ENCODE measurements at regions not wholly inside any gene's neighbourhood (a gene's known extent, or its start where the extent isn't known, plus 50 kb on each side); places are given as distances from the start of the nearest gene placed in this dataset.

- Histone ChIP-seq H3K4me2 (ENCODE audit: low read length) (peak overlapping the region; percentile 52), H3K9ac (ENCODE audit: low read length) (no peak overlapping the region), H3K27me3 (ENCODE audit: insufficient read depth, low read length) (no peaks in the 10 kb centered on the region), H4K20me1 (ENCODE audit: insufficient read depth, low read length) (no peaks in the 10 kb centered on the region), H3K27ac (ENCODE audit: low read depth, low read length) (peak overlapping the region; percentile 38), H3K4me1 (ENCODE audit: insufficient read depth, low read length) (peaks cover 11% of the 10 kb centered on the region), H3K36me3 (ENCODE audit: insufficient read depth, low read length) (no peaks in the 10 kb centered on the region), H3K79me2 (ENCODE audit: insufficient read depth, low read length) (no peaks in the 10 kb centered on the region), H2AFZ (ENCODE audit: low read depth, low read length) (peak overlapping the region; percentile 0), H3K9me3 (ENCODE audit: insufficient read depth, low read depth, low read length) (no peaks in the 10 kb centered on the region), H3K4me3 (ENCODE audit: insufficient read depth, low read depth, low read length) (no peak overlapping the region)
- no peaks in the 10 kb centered on the region for H3K27me3 Mint-ChIP-seq (ENCODE audit: low read depth, unreplicated experiment)
- no peaks in the 10 kb centered on the region for H3K36me3 Mint-ChIP-seq (ENCODE audit: low read depth, unreplicated experiment)
- TF ChIP-seq EZH2 (IDR thresholded peaks at IDR 0.05; ENCODE audit: insufficient read depth, low read length) (no peak), CTCF (IDR thresholded peaks at IDR 0.05; ENCODE audit: insufficient read depth, low read depth, low read length) (no peak)
- peaks cover 17% of the 10 kb centered on the region for H3K4me1 Mint-ChIP-seq (ENCODE audit: low read depth, unreplicated experiment)
- no peak overlapping the region for H3K4me3 Mint-ChIP-seq (ENCODE audit: unreplicated experiment)
- FAIRE-seq (peak; percentile 97), DNase-seq (ENCODE audit: low read depth) (peak; percentile 80)
- peak overlapping the region; percentile 92 for H3K27ac Mint-ChIP-seq (ENCODE audit: unreplicated experiment)
- H3K9me3 Mint-ChIP-seq (ENCODE audit: unreplicated experiment) = peaks cover 1% of the 10 kb centered on the region
Measured at GRCh38 chr9:78932849-78933627, 636.1 kb downstream of the PSAT1 start.

- Histone ChIP-seq H3K9ac (ENCODE audit: low read length) (no peak overlapping the region), H2AFZ (ENCODE audit: low read depth, low read length) (no peak overlapping the region), H4K20me1 (ENCODE audit: insufficient read depth, low read length) (no peaks in the 10 kb centered on the region), H3K27me3 (ENCODE audit: insufficient read depth, low read length) (no peaks in the 10 kb centered on the region), H3K4me3 (ENCODE audit: insufficient read depth, low read depth, low read length) (no peak overlapping the region), H3K9me3 (ENCODE audit: insufficient read depth, low read depth, low read length) (no peaks in the 10 kb centered on the region), H3K79me2 (ENCODE audit: insufficient read depth, low read length) (no peaks in the 10 kb centered on the region), H3K27ac (ENCODE audit: low read depth, low read length) (no peak overlapping the region), H3K4me1 (ENCODE audit: insufficient read depth, low read length) (peaks cover 11% of the 10 kb centered on the region), H3K36me3 (ENCODE audit: insufficient read depth, low read length) (no peaks in the 10 kb centered on the region), H3K4me2 (ENCODE audit: low read length) (no peak overlapping the region)
- H3K4me1 Mint-ChIP-seq (ENCODE audit: low read depth, unreplicated experiment) = peaks cover 17% of the 10 kb centered on the region
- no peak for FAIRE-seq
- H3K36me3 Mint-ChIP-seq (ENCODE audit: low read depth, unreplicated experiment) = no peaks in the 10 kb centered on the region
- DNase-seq (ENCODE audit: low read depth) = no peak
- H3K27me3 Mint-ChIP-seq (ENCODE audit: low read depth, unreplicated experiment) = no peaks in the 10 kb centered on the region
- H3K27ac Mint-ChIP-seq (ENCODE audit: unreplicated experiment) = no peak overlapping the region
- TF ChIP-seq EZH2 (IDR thresholded peaks at IDR 0.05; ENCODE audit: insufficient read depth, low read length) (no peak), CTCF (IDR thresholded peaks at IDR 0.05; ENCODE audit: insufficient read depth, low read depth, low read length) (no peak)
- H3K9me3 Mint-ChIP-seq (ENCODE audit: unreplicated experiment) = peaks cover 1% of the 10 kb centered on the region
- H3K4me3 Mint-ChIP-seq (ENCODE audit: unreplicated experiment) = no peak overlapping the region
Measured at GRCh38 chr9:78934880-78935279, 636.9 kb upstream of the TLE4 start.

- FAIRE-seq = no peak
- H3K9me3 Mint-ChIP-seq (ENCODE audit: unreplicated experiment) = peaks cover 1% of the 10 kb centered on the region
Measured at GRCh38 chr9:78938821-78939220, 632.9 kb upstream of the TLE4 start.

More at GRCh38 chr9:78938821-78939220, 632.9 kb upstream of the TLE4 start:
- Histone ChIP-seq H3K27me3 (ENCODE audit: insufficient read depth, low read length) (no peaks in the 10 kb centered on the region), H3K79me2 (ENCODE audit: insufficient read depth, low read length) (no peaks in the 10 kb centered on the region), H4K20me1 (ENCODE audit: insufficient read depth, low read length) (no peaks in the 10 kb centered on the region), H3K36me3 (ENCODE audit: insufficient read depth, low read length) (no peaks in the 10 kb centered on the region), H3K9me3 (ENCODE audit: insufficient read depth, low read depth, low read length) (no peaks in the 10 kb centered on the region), H3K4me3 (ENCODE audit: insufficient read depth, low read depth, low read length) (no peak overlapping the region), H3K4me2 (ENCODE audit: low read length) (no peak overlapping the region), H3K4me1 (ENCODE audit: insufficient read depth, low read length) (no peaks in the 10 kb centered on the region), H3K9ac (ENCODE audit: low read length) (no peak overlapping the region), H2AFZ (ENCODE audit: low read depth, low read length) (no peak overlapping the region), H3K27ac (ENCODE audit: low read depth, low read length) (no peak overlapping the region)
- no peaks in the 10 kb centered on the region for H3K27me3 Mint-ChIP-seq (ENCODE audit: low read depth, unreplicated experiment)
- no peak for TF ChIP-seq EZH2 (IDR thresholded peaks at IDR 0.05; ENCODE audit: insufficient read depth, low read length)
- no peak for TF ChIP-seq CTCF (IDR thresholded peaks at IDR 0.05; ENCODE audit: insufficient read depth, low read depth, low read length)
- peaks cover 2% of the 10 kb centered on the region for H3K4me1 Mint-ChIP-seq (ENCODE audit: low read depth, unreplicated experiment)
- H3K4me3 Mint-ChIP-seq (ENCODE audit: unreplicated experiment) = no peak overlapping the region
- no peak for DNase-seq (ENCODE audit: low read depth)
- H3K36me3 Mint-ChIP-seq (ENCODE audit: low read depth, unreplicated experiment) = no peaks in the 10 kb centered on the region
- H3K27ac Mint-ChIP-seq (ENCODE audit: unreplicated experiment) = no peak overlapping the region

All from astrocyte (in vitro differentiated cells and primary cell).